Heart right ventricle (tissue), 16 donors: ENCODE measurements at regions not wholly inside any gene's neighbourhood (a gene's known extent, or its start where the extent isn't known, plus 50 kb on each side); places are given as distances from the start of the nearest gene placed in this dataset.

ENCODE experiments used
- ATAC-seq, 8 donors: fragments of 200-7000 bp; cut with Tn5 transposase; one replicate each; pipeline ENCODE4 v1.9.1; 2020; ENCODE audit warnings: mild to moderate bottlenecking in 8 of 8, moderate library complexity in 8 of 8, moderate number of reproducible peaks in 1 of 8
- DNase-seq, 2 donors: peaks; one replicate each; pipeline ENCODE4 v3.0.0-alpha.2; 2020
- H3K27ac ChIP-seq, 10 donors: fragments of 200-600 bp; sonication (generic) in 2 of 10; one replicate each; pipeline versions ENCODE4 v1.5.0 to v1.8.0; 2020 to 2022; ENCODE audit warnings: mild to moderate bottlenecking in 3 of 10
- H3K27me3 ChIP-seq, 7 donors: fragments of 200-600 bp; one replicate each; pipeline ENCODE4 v1.8.0; 2021 to 2022; ENCODE audit warnings: mild to moderate bottlenecking in 2 of 7
- H3K36me3 ChIP-seq, 9 donors: fragments of 200-600 bp; sonication (generic) in 1 of 9; one replicate each; pipeline versions ENCODE4 v1.5.0 to v1.8.0; 2020 to 2022; ENCODE audit warnings: mild to moderate bottlenecking in 2 of 9
- H3K4me1 ChIP-seq, 9 donors: fragments of 200-600 bp; sonication (generic) in 1 of 9; one replicate each; pipeline versions ENCODE4 v1.5.0 to v1.8.0; 2020 to 2022; ENCODE audit warnings: mild to moderate bottlenecking in 4 of 9
- H3K4me3 ChIP-seq, 10 donors: fragments of 200-600 bp; sonication (generic) in 2 of 10; one replicate each; pipeline versions ENCODE4 v1.5.0 to v1.8.0; 2020 to 2022; ENCODE audit warnings: mild to moderate bottlenecking in 7 of 10, moderate library complexity in 2 of 10
- H3K9me3 ChIP-seq, 11 donors: fragments of 200-600 bp in 10 of 11; sonication (generic) in 2 of 11; one replicate each; pipeline versions ENCODE4 v1.5.0 to v1.8.0; 2013 to 2022; ENCODE audit warnings: mild to moderate bottlenecking in 2 of 11, control low read depth in 1 of 11, moderate library complexity in 1 of 11
- WGBS, 2 donors: extraction: QIAGEN DNeasy Blood & Tissue Kit; methylation state at CpG; one replicate each; pipeline ENCODE4 v1.1.7; 2013; ENCODE audit warnings: inconsistent platforms in 1 of 2; 5-methylcytosine and 5-hydroxymethylcytosine counted together
- intact Hi-C, 10 donors: fragments of 100-400 bp; cut with DNase I; formaldehyde crosslinking; loops; one replicate each; pipeline versions ENCODE4 v1.11.1 to v1.14.2; 2022
- TF ChIP-seq, protein P1 (sequence below), 9 donors: fragments of 200-600 bp; sonication (generic) in 2 of 9; IDR thresholded peaks; one replicate each; pipeline versions ENCODE4 v1.5.0 to v1.8.0; 2021 to 2022; ENCODE audit warnings: antibody characterized with exemption in 9 of 9, mild to moderate bottlenecking in 5 of 9, moderate library complexity in 1 of 9
- donor health status: Arrhythmogenic right ventricular cardiomyopathy.
- donor health status: ischemic (EF 13 %, LVEDD 7.1; RV severe dilation, severe dysfunction).
- donor health status: healthy with polysubstance abuse.
- donor health status: DM: no; HTN: yes; CAD: no.
- donor health status: DM: no; HTN: no; CAD: no.
- donor health status: ischemic (EF 25% LVEDD 6.9; RV normal size, moderate dysfunction).
- donor health status: ischemic (EF 25% LVEDD 5.7; RV mildly dilated, moderate dysfunction).
- donor health status: healthy.
- donor health status: DM: yes; HTN: yes; CAD: no.
- donor health status: Ischemic cardiomyopathy.
- donor health status: ischemic (EF 35%, LVEDD 5.7; RV mildly dilated, moderate dysfunction).
- donor health status: nonischemic (EF 11% LVEDD 7.7; RV severe dilation, severe dysfunction).
- donor health status: DM: yes; HTN: yes; CAD: no.
- donor health status: PGD.
- donor health status: ischemic (EF 29% LVEDD 5.4; RV normal size, mild dysfunction).
- donor health status: nonischemic (EF 23%, LVEDD 6.1; RV moderate dilation, normal function).

- peaks cover 0 to 19% (median 15%) of the 10 kb centered on the region in 9 donors for H3K4me1 ChIP-seq
- TF ChIP-seq, protein P1, sequence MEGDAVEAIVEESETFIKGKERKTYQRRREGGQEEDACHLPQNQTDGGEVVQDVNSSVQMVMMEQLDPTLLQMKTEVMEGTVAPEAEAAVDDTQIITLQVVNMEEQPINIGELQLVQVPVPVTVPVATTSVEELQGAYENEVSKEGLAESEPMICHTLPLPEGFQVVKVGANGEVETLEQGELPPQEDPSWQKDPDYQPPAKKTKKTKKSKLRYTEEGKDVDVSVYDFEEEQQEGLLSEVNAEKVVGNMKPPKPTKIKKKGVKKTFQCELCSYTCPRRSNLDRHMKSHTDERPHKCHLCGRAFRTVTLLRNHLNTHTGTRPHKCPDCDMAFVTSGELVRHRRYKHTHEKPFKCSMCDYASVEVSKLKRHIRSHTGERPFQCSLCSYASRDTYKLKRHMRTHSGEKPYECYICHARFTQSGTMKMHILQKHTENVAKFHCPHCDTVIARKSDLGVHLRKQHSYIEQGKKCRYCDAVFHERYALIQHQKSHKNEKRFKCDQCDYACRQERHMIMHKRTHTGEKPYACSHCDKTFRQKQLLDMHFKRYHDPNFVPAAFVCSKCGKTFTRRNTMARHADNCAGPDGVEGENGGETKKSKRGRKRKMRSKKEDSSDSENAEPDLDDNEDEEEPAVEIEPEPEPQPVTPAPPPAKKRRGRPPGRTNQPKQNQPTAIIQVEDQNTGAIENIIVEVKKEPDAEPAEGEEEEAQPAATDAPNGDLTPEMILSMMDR (IDR thresholded peaks at IDR 0.05): no peak
- WGBS, 2 donors: 0% methylated on average over 1 of the region's 1 CpG
- no peak overlapping the region for H3K4me3 ChIP-seq
- H3K27me3 ChIP-seq: no peaks in the 10 kb centered on the region
- no peak overlapping the region for H3K27ac ChIP-seq
- ATAC-seq (peak in 1 of 8 donors; percentile 26), DNase-seq (no peak)
- intact Hi-C loops: loop anchor here in 1 of 10 donors (10.0 kb wide), 1 partner anchor 132 kb away; no protein-coding TSS in a partner anchor
- H3K36me3 ChIP-seq: no peaks in the 10 kb centered on the region
- peaks cover 0 to 15% (median 0%) of the 10 kb centered on the region in 11 donors for H3K9me3 ChIP-seq
These were observed 58.8 kb upstream of the ZBED5 start for GRCh38 chr11:10916665-10917064.

DNA sequence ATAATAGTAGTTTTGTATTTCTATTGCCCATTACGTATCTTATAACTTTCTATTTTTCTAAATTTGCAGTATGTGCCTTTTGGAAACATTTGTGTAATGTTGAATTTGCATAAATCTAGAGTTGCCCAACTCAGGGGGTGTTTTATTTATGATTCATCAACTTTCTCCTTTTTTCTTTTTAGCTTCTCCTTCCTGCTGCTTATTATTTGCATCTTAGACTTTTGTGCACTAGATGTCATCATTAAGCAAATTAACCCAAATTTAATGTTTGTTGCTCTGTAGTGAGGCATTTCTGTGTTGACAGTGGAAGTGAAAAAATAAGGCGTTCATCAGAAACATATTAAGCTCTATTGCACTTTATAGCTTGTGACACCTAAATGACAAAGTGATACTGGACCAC is 56.2 kb upstream of the ZBED5 start:
- peaks cover 0 to 15% (median 0%) of the 10 kb centered on the region in 11 donors for H3K9me3 ChIP-seq
- intact Hi-C loops: loop anchor here in 3 of 10 donors (5.0 to 10.0 kb wide), 3 partner anchors 107 to 129 kb away; partner anchors contain the start of gene EIF4G2 (in 1 of the 3)
- H3K27me3 ChIP-seq: no peaks in the 10 kb centered on the region
- DNase-seq: no peak
- no peak overlapping the region for H3K4me3 ChIP-seq
- H3K27ac ChIP-seq: no peak overlapping the region
- no peaks in the 10 kb centered on the region for H3K36me3 ChIP-seq
- 89 to 94% methylated on average over 2 of the region's 2 CpGs for WGBS, 2 donors
- TF ChIP-seq, protein P1 (IDR thresholded peaks at IDR 0.05): no peak
- H3K4me1 ChIP-seq: peaks cover 0 to 27% (median 15%) of the 10 kb centered on the region in 9 donors
- no peak for ATAC-seq

GRCh38 chr11:10913075-10913474 is 55.2 kb upstream of the ZBED5 start:
- TF ChIP-seq, protein P1 (IDR thresholded peaks at IDR 0.05): no peak
- Histone ChIP-seq H3K4me3 (no peak overlapping the region), H3K4me1 (peaks cover 0 to 27% (median 16%) of the 10 kb centered on the region in 9 donors), H3K27ac (peak overlapping the region in 1 of 10 donors; percentile 7), H3K9me3 (peaks cover 0 to 7% (median 0%) of the 10 kb centered on the region in 11 donors), H3K27me3 (no peaks in the 10 kb centered on the region), H3K36me3 (no peaks in the 10 kb centered on the region)
- DNase-seq (no peak), ATAC-seq (peak in 7 of 8 donors; percentile 38 to 89 (median 54))
- WGBS, 2 donors: 50 to 64% methylated on average over 1 of the region's 1 CpG
- intact Hi-C loops: loop anchor here in 3 of 10 donors (5.0 to 10.0 kb wide), 3 partner anchors 106 to 128 kb away; partner anchors contain the start of gene EIF4G2 (in 1 of the 3)

GRCh38 chr11:10911907-10912306 is 54.1 kb upstream of the ZBED5 start:
- intact Hi-C loops: loop anchor here in 3 of 10 donors (5.0 to 10.0 kb wide), 3 partner anchors 105 to 127 kb away; partner anchors contain the start of gene EIF4G2 (in 1 of the 3)
- DNase-seq (no peak), ATAC-seq (peak; percentile 25 to 80 (median 52))
- H3K27ac ChIP-seq: peak overlapping the region in 6 of 10 donors; percentile 6 to 71 (median 38)
- no peaks in the 10 kb centered on the region for H3K27me3 ChIP-seq
- H3K36me3 ChIP-seq: no peaks in the 10 kb centered on the region
- no peak overlapping the region for H3K4me3 ChIP-seq
- peaks cover 0 to 27% (median 16%) of the 10 kb centered on the region in 9 donors for H3K4me1 ChIP-seq
- 33 to 42% methylated on average over 7 of the region's 7 CpGs for WGBS, 2 donors
- TF ChIP-seq, protein P1 (IDR thresholded peaks at IDR 0.05): peak in 3 of 9 donors; percentile 10 to 34 (median 28)
- no peaks in the 10 kb centered on the region for H3K9me3 ChIP-seq
